ENCODE measurements at regions not wholly inside any gene's neighbourhood (a gene's known extent, or its start where the extent isn't known, plus 50 kb on each side); places are given as distances from the start of the nearest gene placed in this dataset.

- TF ChIP-seq, protein P1, sequence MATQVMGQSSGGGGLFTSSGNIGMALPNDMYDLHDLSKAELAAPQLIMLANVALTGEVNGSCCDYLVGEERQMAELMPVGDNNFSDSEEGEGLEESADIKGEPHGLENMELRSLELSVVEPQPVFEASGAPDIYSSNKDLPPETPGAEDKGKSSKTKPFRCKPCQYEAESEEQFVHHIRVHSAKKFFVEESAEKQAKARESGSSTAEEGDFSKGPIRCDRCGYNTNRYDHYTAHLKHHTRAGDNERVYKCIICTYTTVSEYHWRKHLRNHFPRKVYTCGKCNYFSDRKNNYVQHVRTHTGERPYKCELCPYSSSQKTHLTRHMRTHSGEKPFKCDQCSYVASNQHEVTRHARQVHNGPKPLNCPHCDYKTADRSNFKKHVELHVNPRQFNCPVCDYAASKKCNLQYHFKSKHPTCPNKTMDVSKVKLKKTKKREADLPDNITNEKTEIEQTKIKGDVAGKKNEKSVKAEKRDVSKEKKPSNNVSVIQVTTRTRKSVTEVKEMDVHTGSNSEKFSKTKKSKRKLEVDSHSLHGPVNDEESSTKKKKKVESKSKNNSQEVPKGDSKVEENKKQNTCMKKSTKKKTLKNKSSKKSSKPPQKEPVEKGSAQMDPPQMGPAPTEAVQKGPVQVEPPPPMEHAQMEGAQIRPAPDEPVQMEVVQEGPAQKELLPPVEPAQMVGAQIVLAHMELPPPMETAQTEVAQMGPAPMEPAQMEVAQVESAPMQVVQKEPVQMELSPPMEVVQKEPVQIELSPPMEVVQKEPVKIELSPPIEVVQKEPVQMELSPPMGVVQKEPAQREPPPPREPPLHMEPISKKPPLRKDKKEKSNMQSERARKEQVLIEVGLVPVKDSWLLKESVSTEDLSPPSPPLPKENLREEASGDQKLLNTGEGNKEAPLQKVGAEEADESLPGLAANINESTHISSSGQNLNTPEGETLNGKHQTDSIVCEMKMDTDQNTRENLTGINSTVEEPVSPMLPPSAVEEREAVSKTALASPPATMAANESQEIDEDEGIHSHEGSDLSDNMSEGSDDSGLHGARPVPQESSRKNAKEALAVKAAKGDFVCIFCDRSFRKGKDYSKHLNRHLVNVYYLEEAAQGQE (IDR thresholded peaks at IDR 0.05; ENCODE audit: low read depth), result no peak
- TF ChIP-seq FOXM1 (IDR thresholded peaks at IDR 0.05; ENCODE audit: borderline replicate concordance, low read depth) (no peak), YY1 (IDR thresholded peaks at IDR 0.05; ENCODE audit: low read depth) (no peak), RAD21 (IDR thresholded peaks at IDR 0.05; ENCODE audit: low read depth) (no peak), EP300 (IDR thresholded peaks at IDR 0.05; ENCODE audit: borderline replicate concordance) (no peak), MAX (IDR thresholded peaks at IDR 0.05) (no peak), EGR1 (IDR thresholded peaks at IDR 0.05) (no peak), ZBTB7A (IDR thresholded peaks at IDR 0.05; ENCODE audit: low read depth) (no peak), TEAD4 (IDR thresholded peaks at IDR 0.05) (no peak), TCF12 (IDR thresholded peaks at IDR 0.05; ENCODE audit: low read depth) (no peak), CREB1 (IDR thresholded peaks at IDR 0.05; ENCODE audit: low read depth) (no peak), USF1 (IDR thresholded peaks at IDR 0.05) (no peak), CEBPB (IDR thresholded peaks at IDR 0.05) (no peak), NFIC (IDR thresholded peaks at IDR 0.05) (no peak), TAF1 (IDR thresholded peaks at IDR 0.05; ENCODE audit: low read depth) (no peak)
Measured at GRCh38 chr18:55089610-55090009, 130.3 kb upstream of the CCDC68 start.

GRCh38 chr18:55088561-55088960 is 129.3 kb upstream of the CCDC68 start:
- TF ChIP-seq, protein P1 (IDR thresholded peaks at IDR 0.05; ENCODE audit: low read depth), result no peak
- no peak for TF ChIP-seq MAX (IDR thresholded peaks at IDR 0.05)
- no peak for TF ChIP-seq YY1 (IDR thresholded peaks at IDR 0.05; ENCODE audit: low read depth)
- no peak for TF ChIP-seq RAD21 (IDR thresholded peaks at IDR 0.05; ENCODE audit: low read depth)
- TF ChIP-seq ZBTB7A (IDR thresholded peaks at IDR 0.05; ENCODE audit: low read depth), result no peak
- no peak for TF ChIP-seq TAF1 (IDR thresholded peaks at IDR 0.05; ENCODE audit: low read depth)
- no peak for TF ChIP-seq FOXM1 (IDR thresholded peaks at IDR 0.05; ENCODE audit: borderline replicate concordance, low read depth)
- no peak for TF ChIP-seq NFIC (IDR thresholded peaks at IDR 0.05)
- TF ChIP-seq USF1 (IDR thresholded peaks at IDR 0.05), result no peak
- TF ChIP-seq CREB1 (IDR thresholded peaks at IDR 0.05; ENCODE audit: low read depth), result no peak
- no peak for TF ChIP-seq TCF12 (IDR thresholded peaks at IDR 0.05; ENCODE audit: low read depth)
- no peak for TF ChIP-seq EGR1 (IDR thresholded peaks at IDR 0.05)
- TF ChIP-seq CEBPB (IDR thresholded peaks at IDR 0.05), result no peak
- no peak for TF ChIP-seq TEAD4 (IDR thresholded peaks at IDR 0.05)
- no peak for TF ChIP-seq EP300 (IDR thresholded peaks at IDR 0.05; ENCODE audit: borderline replicate concordance)

GRCh38 chr18:55088000-55088401 is 128.7 kb upstream of the CCDC68 start:
- TF ChIP-seq FOXM1 (IDR thresholded peaks at IDR 0.05; ENCODE audit: borderline replicate concordance, low read depth) (no peak), TEAD4 (IDR thresholded peaks at IDR 0.05) (no peak), TAF1 (IDR thresholded peaks at IDR 0.05; ENCODE audit: low read depth) (no peak), EP300 (IDR thresholded peaks at IDR 0.05; ENCODE audit: borderline replicate concordance) (no peak), EGR1 (IDR thresholded peaks at IDR 0.05) (no peak), YY1 (IDR thresholded peaks at IDR 0.05; ENCODE audit: low read depth) (no peak), NFIC (IDR thresholded peaks at IDR 0.05) (no peak), USF1 (IDR thresholded peaks at IDR 0.05) (no peak), CEBPB (IDR thresholded peaks at IDR 0.05) (no peak), ZBTB7A (IDR thresholded peaks at IDR 0.05; ENCODE audit: low read depth) (no peak), TCF12 (IDR thresholded peaks at IDR 0.05; ENCODE audit: low read depth) (no peak), CREB1 (IDR thresholded peaks at IDR 0.05; ENCODE audit: low read depth) (no peak), RAD21 (IDR thresholded peaks at IDR 0.05; ENCODE audit: low read depth) (no peak), MAX (IDR thresholded peaks at IDR 0.05) (no peak)
- TF ChIP-seq, protein P1 (IDR thresholded peaks at IDR 0.05; ENCODE audit: low read depth), result no peak
